ENCODE measurements at regions not wholly inside any gene's neighbourhood (a gene's known extent, or its start where the extent isn't known, plus 50 kb on each side); places are given as distances from the start of the nearest gene placed in this dataset.

DNA sequence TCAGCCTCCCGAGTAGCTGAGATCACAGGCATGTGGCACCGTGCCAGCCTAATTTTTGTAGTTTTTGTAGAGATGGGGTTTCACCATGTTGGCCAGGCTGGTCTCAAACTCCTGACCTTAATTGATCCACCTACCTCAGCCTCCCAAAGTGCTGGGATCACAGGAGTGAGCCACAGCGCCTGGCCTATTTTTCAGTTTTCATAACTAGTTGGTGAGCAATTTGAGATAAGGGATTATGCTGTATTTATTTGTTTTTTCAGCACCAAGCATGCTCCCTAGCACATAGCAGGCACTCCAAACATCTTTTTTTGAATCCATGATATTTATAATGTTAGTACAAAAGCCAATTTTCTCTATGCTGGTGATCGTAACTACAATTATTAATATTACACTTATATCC lies 541.2 kb downstream of the SNAPC1 start:
- CTCF ChIA-PET = no interaction called here
- no peak overlapping the region for H2BK5ac ChIP-seq (ENCODE audit: low read depth, low read length, poor library complexity, severe bottlenecking)
- in situ Hi-C loops (cut with MboI; ENCODE audit: low sequenced_read_pairs) = no loop called here

More for the DNA sequence above, 541.2 kb downstream of the SNAPC1 start:
- Histone ChIP-seq H3K4me2 (ENCODE audit: low read depth, low read length) (no peak overlapping the region), H3K56ac (ENCODE audit: extremely low read depth, insufficient read depth, low read length) (no peak overlapping the region), H2BK120ac (ENCODE audit: low read depth, low read length) (no peak overlapping the region), H3K4ac (ENCODE audit: low read depth, low read length) (no peak overlapping the region), H3K9me3 (ENCODE audit: control insufficient read depth, insufficient read depth, low read length) (no peaks in the 10 kb centered on the region), H3K27me3 (ENCODE audit: control insufficient read depth, insufficient read depth, low read length) (no peaks in the 10 kb centered on the region), H4K8ac (ENCODE audit: low read depth in 2 of 2, low read length in 2 of 2) (no peak overlapping the region), H3K4me1 (ENCODE audit: control insufficient read depth, insufficient read depth, low read length) (peaks cover 5% of the 10 kb centered on the region; the same call in 1 of the 2 replicates), H4K91ac (ENCODE audit: insufficient read depth, low read depth, low read length) (no peak overlapping the region), H3K14ac (replicated peaks; ENCODE audit: low read depth, low read length) (no peak overlapping the region), H3K79me1 (ENCODE audit: low read depth in 1 of 2, low read length in 2 of 2) (no peaks in the 10 kb centered on the region), H3K4me3 (ENCODE audit: insufficient read depth, low read depth, low read length) (no peak overlapping the region), H3K9ac (ENCODE audit: low read depth, low read length) (no peak overlapping the region), H4K5ac (ENCODE audit: low read depth, low read length) (no peak overlapping the region), H2AK9ac (replicated peaks; ENCODE audit: low read depth, low read length, poor library complexity) (no peak overlapping the region), H2BK20ac (ENCODE audit: low read depth, low read length) (no peak overlapping the region), H2BK15ac (ENCODE audit: low read depth, low read length) (no peak overlapping the region), H3K18ac (ENCODE audit: low read depth, low read length) (no peak overlapping the region), H2AFZ (replicated peaks; ENCODE audit: low read length, poor library complexity) (no peak overlapping the region), H3K27ac (ENCODE audit: insufficient read depth, low read length) (no peak overlapping the region), H4K20me1 (ENCODE audit: insufficient read depth, low read length) (no peaks in the 10 kb centered on the region), H2AK5ac (ENCODE audit: low read depth, low read length) (no peak overlapping the region), H3K9me1 (ENCODE audit: insufficient read depth, low read length) (no peaks in the 10 kb centered on the region), H3K36me3 (ENCODE audit: control insufficient read depth, insufficient read depth, low read length) (no peaks in the 10 kb centered on the region), H3K23ac (ENCODE audit: low read depth, low read length) (no peak overlapping the region)
- ATAC-seq (ENCODE audit: low read depth) = no peak
- intact Hi-C loops (cut with micrococcal nuclease) (no loop called here), dilution Hi-C loops (cut with HindIII; ENCODE audit: low sequenced_read_pairs, unreplicated experiment) (no loop called here)
- TF ChIP-seq MXI1 (IDR thresholded peaks at IDR 0.05; ENCODE audit: borderline replicate concordance, low read depth, low read length) = no peak
- no peak for TF ChIP-seq BHLHE40 (IDR thresholded peaks at IDR 0.05; ENCODE audit: low read depth, low read length)
- no peak for TF ChIP-seq CEBPB (IDR thresholded peaks at IDR 0.05; ENCODE audit: low read depth, low read length)
- TF ChIP-seq, protein P1, sequence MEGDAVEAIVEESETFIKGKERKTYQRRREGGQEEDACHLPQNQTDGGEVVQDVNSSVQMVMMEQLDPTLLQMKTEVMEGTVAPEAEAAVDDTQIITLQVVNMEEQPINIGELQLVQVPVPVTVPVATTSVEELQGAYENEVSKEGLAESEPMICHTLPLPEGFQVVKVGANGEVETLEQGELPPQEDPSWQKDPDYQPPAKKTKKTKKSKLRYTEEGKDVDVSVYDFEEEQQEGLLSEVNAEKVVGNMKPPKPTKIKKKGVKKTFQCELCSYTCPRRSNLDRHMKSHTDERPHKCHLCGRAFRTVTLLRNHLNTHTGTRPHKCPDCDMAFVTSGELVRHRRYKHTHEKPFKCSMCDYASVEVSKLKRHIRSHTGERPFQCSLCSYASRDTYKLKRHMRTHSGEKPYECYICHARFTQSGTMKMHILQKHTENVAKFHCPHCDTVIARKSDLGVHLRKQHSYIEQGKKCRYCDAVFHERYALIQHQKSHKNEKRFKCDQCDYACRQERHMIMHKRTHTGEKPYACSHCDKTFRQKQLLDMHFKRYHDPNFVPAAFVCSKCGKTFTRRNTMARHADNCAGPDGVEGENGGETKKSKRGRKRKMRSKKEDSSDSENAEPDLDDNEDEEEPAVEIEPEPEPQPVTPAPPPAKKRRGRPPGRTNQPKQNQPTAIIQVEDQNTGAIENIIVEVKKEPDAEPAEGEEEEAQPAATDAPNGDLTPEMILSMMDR (conservative IDR thresholded peaks at IDR 0.05; ENCODE audit: low read depth, low read length) = no peak
- no peak for TF ChIP-seq POLR2A (IDR thresholded peaks at IDR 0.05; ENCODE audit: low read depth, low read length)
- no peak for TF ChIP-seq SMC3 (IDR thresholded peaks at IDR 0.05; ENCODE audit: low read depth, low read length)
- TF ChIP-seq, protein P2, sequence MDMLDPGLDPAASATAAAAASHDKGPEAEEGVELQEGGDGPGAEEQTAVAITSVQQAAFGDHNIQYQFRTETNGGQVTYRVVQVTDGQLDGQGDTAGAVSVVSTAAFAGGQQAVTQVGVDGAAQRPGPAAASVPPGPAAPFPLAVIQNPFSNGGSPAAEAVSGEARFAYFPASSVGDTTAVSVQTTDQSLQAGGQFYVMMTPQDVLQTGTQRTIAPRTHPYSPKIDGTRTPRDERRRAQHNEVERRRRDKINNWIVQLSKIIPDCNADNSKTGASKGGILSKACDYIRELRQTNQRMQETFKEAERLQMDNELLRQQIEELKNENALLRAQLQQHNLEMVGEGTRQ (IDR thresholded peaks at IDR 0.05; ENCODE audit: low read depth, low read length) = no peak
- TF ChIP-seq, protein P3, sequence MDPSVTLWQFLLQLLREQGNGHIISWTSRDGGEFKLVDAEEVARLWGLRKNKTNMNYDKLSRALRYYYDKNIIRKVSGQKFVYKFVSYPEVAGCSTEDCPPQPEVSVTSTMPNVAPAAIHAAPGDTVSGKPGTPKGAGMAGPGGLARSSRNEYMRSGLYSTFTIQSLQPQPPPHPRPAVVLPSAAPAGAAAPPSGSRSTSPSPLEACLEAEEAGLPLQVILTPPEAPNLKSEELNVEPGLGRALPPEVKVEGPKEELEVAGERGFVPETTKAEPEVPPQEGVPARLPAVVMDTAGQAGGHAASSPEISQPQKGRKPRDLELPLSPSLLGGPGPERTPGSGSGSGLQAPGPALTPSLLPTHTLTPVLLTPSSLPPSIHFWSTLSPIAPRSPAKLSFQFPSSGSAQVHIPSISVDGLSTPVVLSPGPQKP (IDR thresholded peaks at IDR 0.05; ENCODE audit: borderline replicate concordance, low read depth, low read length) = no peak
- TF ChIP-seq FOS (IDR thresholded peaks at IDR 0.05; ENCODE audit: low read depth, low read length) = no peak
- TF ChIP-seq NFE2L2 (IDR thresholded peaks at IDR 0.05; ENCODE audit: low read depth, low read length) = no peak
- TF ChIP-seq MAZ (IDR thresholded peaks at IDR 0.05; ENCODE audit: borderline replicate concordance, low read depth, low read length) = no peak
- no peak for TF ChIP-seq RCOR1 (IDR thresholded peaks at IDR 0.05; ENCODE audit: insufficient replicate concordance, low read length)
- TF ChIP-seq RFX5 (IDR thresholded peaks at IDR 0.05; ENCODE audit: low read depth, low read length) = no peak
- no peak for TF ChIP-seq CHD1 (IDR thresholded peaks at IDR 0.05; ENCODE audit: low read depth, low read length)
- TF ChIP-seq RAD21 (IDR thresholded peaks at IDR 0.05; ENCODE audit: low read length) = no peak
- TF ChIP-seq MAFK (IDR thresholded peaks at IDR 0.05; ENCODE audit: low read depth, low read length) = no peak
- POLR2A ChIA-PET (ENCODE audit: unreplicated experiment) = no interaction called here
- no TSS peak for BruUV-seq (replicated peaks)
- no CpG with 5 or more reads among the region's 4 CpGs for WGBS, 2 experiments (ENCODE audit: extremely low coverage in 2 of 2, insufficient read length in 1 of 2)
- no peak for DNase-seq

All from IMR-90 (cell line).